ENCODE measurements at regions not wholly inside any gene's neighbourhood (a gene's known extent, or its start where the extent isn't known, plus 50 kb on each side); places are given as distances from the start of the nearest gene placed in this dataset.

DNA sequence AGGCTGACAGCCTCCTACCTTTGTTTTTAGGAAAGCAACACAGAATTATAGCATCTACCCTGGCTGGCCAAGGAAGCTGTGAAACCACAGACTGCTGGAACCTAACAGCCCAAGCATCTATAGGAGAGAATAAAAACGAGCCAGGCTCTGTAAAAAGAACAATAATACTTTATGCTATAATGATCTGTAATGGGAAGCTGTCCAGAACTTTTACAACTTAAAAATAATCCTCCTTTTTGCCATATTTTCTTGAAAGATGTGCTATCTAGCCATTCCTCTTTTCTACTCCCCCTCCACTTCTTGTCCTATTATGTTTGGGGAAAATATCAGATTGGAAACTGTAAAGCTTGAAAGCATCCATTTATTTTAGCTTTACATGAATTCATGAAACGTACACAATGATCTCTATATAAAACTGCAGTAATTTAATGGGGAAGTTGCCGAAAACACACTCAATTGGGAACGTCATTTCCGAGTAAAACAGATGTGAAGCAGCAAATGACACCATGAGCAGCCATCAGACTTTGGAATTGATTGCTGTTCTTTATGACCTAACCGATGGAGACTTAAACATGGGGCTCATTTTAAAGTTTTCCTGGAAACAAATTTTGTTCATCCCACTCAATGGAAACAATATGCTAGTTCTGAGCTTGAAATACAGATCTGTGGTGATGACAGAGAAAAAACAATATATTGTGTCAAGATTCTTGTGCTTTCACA, 450.3 kb upstream of the CLINT1 start:
- Histone ChIP-seq H3K27ac (ENCODE audit: low read depth in 1 of 2, low read length in 1 of 2) (no peak overlapping the region), H3K4me3 (ENCODE audit: low read length in 2 of 2) (no peak overlapping the region), H3K4me1 (ENCODE audit: control insufficient read depth in 2 of 2, insufficient read depth in 2 of 2, low read length in 2 of 2) (no peaks in the 10 kb centered on the region), H3K27me3 (ENCODE audit: control insufficient read depth in 2 of 2, insufficient read depth in 1 of 2, low read length in 1 of 2) (no peaks in the 10 kb centered on the region), H3K36me3 (ENCODE audit: control insufficient read depth in 2 of 2, insufficient read depth in 2 of 2, low read length in 1 of 2) (no peaks in the 10 kb centered on the region), H3K9me3 (ENCODE audit: control insufficient read depth in 2 of 2, insufficient read depth in 1 of 2, low read length in 1 of 2) (no peaks in the 10 kb centered on the region)
- WGBS, result 84% methylated on average over 6 of the region's 6 CpGs
- no peak for DNase-seq (ENCODE audit: low read depth in 6 of 9, low spot score in 9 of 9)

GRCh38 chr5:158308429-158309025, 449.6 kb upstream of the CLINT1 start:
- H3K4me1 ChIP-seq (ENCODE audit: control insufficient read depth in 2 of 2, insufficient read depth in 2 of 2, low read length in 2 of 2), result no peaks in the 10 kb centered on the region
- H3K4me3 ChIP-seq (ENCODE audit: low read length in 2 of 2), result no peak overlapping the region
- no peak overlapping the region for H3K27ac ChIP-seq (ENCODE audit: low read depth in 1 of 2, low read length in 1 of 2)
- no peaks in the 10 kb centered on the region for H3K27me3 ChIP-seq (ENCODE audit: control insufficient read depth in 2 of 2, insufficient read depth in 1 of 2, low read length in 1 of 2)
- no peaks in the 10 kb centered on the region for H3K36me3 ChIP-seq (ENCODE audit: control insufficient read depth in 2 of 2, insufficient read depth in 2 of 2, low read length in 1 of 2)
- WGBS, result 87% methylated on average over 6 of the region's 6 CpGs
- no peaks in the 10 kb centered on the region for H3K9me3 ChIP-seq (ENCODE audit: control insufficient read depth in 2 of 2, insufficient read depth in 1 of 2, low read length in 1 of 2)
- DNase-seq (ENCODE audit: low read depth in 6 of 9, low spot score in 9 of 9), result no peak

- H3K27ac ChIP-seq (ENCODE audit: low read depth in 1 of 2, low read length in 1 of 2), result no peak overlapping the region
- 96% methylated on average over 1 of the region's 1 CpG for WGBS
- no peaks in the 10 kb centered on the region for H3K4me1 ChIP-seq (ENCODE audit: control insufficient read depth in 2 of 2, insufficient read depth in 2 of 2, low read length in 2 of 2)
- no peak overlapping the region for H3K4me3 ChIP-seq (ENCODE audit: low read length in 2 of 2)
- DNase-seq (ENCODE audit: low read depth in 6 of 9, low spot score in 9 of 9), result no peak
- no peaks in the 10 kb centered on the region for H3K9me3 ChIP-seq (ENCODE audit: control insufficient read depth in 2 of 2, insufficient read depth in 1 of 2, low read length in 1 of 2)
- no peaks in the 10 kb centered on the region for H3K36me3 ChIP-seq (ENCODE audit: control insufficient read depth in 2 of 2, insufficient read depth in 2 of 2, low read length in 1 of 2)
- no peaks in the 10 kb centered on the region for H3K27me3 ChIP-seq (ENCODE audit: control insufficient read depth in 2 of 2, insufficient read depth in 1 of 2, low read length in 1 of 2)
Observed at GRCh38 chr5:158305861-158306260, 446.9 kb upstream of the CLINT1 start.

DNA sequence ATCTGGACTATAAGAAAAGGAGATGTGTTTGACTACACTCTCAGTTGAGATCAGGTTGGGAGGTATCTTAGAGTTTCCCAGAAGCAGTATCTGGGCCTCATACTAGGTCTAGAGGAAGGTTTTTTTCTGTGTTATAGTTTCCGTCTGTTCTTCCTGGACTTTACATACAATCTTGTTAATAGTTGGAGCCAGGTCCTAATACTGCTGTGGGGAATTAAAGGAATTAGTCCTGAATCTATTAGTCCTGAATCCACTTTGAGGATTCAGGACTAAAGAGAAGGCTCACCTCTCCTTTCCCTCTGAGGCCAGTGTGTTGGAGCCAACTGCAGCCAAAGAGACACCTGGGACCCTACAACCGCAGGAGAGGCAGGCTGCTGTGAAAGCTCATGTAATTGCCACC, 445.7 kb upstream of the CLINT1 start:
- Histone ChIP-seq H3K9me3 (ENCODE audit: control insufficient read depth in 2 of 2, insufficient read depth in 1 of 2, low read length in 1 of 2) (no peaks in the 10 kb centered on the region), H3K36me3 (ENCODE audit: control insufficient read depth in 2 of 2, insufficient read depth in 2 of 2, low read length in 1 of 2) (no peaks in the 10 kb centered on the region), H3K27ac (ENCODE audit: low read depth in 1 of 2, low read length in 1 of 2) (no peak overlapping the region), H3K27me3 (ENCODE audit: control insufficient read depth in 2 of 2, insufficient read depth in 1 of 2, low read length in 1 of 2) (no peaks in the 10 kb centered on the region), H3K4me3 (ENCODE audit: low read length in 2 of 2) (no peak overlapping the region), H3K4me1 (ENCODE audit: control insufficient read depth in 2 of 2, insufficient read depth in 2 of 2, low read length in 2 of 2) (no peaks in the 10 kb centered on the region)
- WGBS, result 93% methylated on average over 2 of the region's 2 CpGs
- DNase-seq (ENCODE audit: low read depth in 6 of 9, low spot score in 9 of 9), result no peak

DNA sequence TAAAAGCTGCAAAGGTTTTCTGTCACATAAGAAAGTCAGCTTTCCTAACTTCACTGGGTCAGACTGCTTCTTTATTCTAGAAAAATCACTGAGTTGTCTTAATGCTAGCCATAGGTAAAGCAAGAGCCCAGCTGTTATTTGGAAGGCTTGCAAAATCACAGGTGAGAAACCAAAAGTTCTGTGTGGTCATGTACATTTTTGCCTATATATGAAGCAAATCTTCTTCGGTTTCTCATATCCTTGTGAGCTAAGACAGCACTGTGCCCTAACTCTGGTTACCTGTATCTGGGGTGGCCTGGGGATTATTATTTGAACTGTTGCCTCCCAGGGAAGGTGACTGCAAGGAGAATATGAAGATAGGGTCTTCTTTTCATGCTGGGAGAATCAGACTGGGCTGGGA, 444.9 kb upstream of the CLINT1 start:
- no peak overlapping the region for H3K4me3 ChIP-seq (ENCODE audit: low read length in 2 of 2)
- H3K27me3 ChIP-seq (ENCODE audit: control insufficient read depth in 2 of 2, insufficient read depth in 1 of 2, low read length in 1 of 2), result no peaks in the 10 kb centered on the region
- H3K27ac ChIP-seq (ENCODE audit: low read depth in 1 of 2, low read length in 1 of 2), result no peak overlapping the region
- H3K4me1 ChIP-seq (ENCODE audit: control insufficient read depth in 2 of 2, insufficient read depth in 2 of 2, low read length in 2 of 2), result no peaks in the 10 kb centered on the region
- no peaks in the 10 kb centered on the region for H3K9me3 ChIP-seq (ENCODE audit: control insufficient read depth in 2 of 2, insufficient read depth in 1 of 2, low read length in 1 of 2)
- no peaks in the 10 kb centered on the region for H3K36me3 ChIP-seq (ENCODE audit: control insufficient read depth in 2 of 2, insufficient read depth in 2 of 2, low read length in 1 of 2)
- DNase-seq (ENCODE audit: low read depth in 6 of 9, low spot score in 9 of 9), result no peak
- 93% methylated on average over 1 of the region's 1 CpG for WGBS

DNA sequence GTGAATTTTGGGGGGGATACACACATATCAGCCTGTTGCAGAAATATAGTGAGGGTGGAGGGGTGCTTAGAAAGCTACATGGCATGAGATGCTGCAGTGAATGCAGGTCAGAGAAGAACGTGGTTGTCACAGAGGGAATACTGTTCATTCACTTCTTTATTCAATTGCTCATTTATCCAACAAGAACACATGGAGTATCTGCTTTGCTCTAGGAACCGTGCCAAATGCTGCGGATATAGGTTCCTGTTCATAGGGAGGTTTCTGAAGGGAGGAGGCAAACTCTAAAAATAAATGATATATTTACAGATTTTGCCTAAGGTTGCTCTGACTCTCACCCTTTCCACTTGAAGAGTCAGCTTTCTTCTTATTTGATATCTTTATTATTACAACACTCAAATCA, 444.3 kb upstream of the CLINT1 start:
- DNase-seq (ENCODE audit: low read depth in 6 of 9, low spot score in 9 of 9), result no peak
- H3K27ac ChIP-seq (ENCODE audit: low read depth in 1 of 2, low read length in 1 of 2), result no peak overlapping the region
- WGBS, result 85% methylated on average over 3 of the region's 3 CpGs

DNA sequence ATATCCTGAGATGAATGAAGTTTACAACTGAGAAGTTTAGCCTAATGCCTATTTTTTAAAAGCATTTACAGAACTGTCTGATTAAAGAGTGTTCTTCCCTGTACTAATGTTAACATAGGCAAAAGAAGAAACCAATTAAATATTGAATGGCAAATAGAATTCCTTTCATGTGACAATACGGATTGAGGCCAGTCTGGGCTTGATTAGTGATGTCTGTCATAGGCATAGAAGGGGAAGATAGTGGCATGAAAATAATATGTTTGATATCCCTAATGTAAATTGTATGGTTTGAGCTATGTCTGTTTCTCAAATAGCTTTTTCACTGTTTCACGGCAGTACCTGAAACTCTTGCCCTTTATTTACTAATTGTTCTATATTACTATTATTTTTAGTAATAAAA, 443.1 kb upstream of the CLINT1 start:
- Histone ChIP-seq H3K9me3 (ENCODE audit: control insufficient read depth in 2 of 2, insufficient read depth in 1 of 2, low read length in 1 of 2) (peaks cover 0 to 3% of the 10 kb centered on the region in 2 donors), H3K4me1 (ENCODE audit: control insufficient read depth in 2 of 2, insufficient read depth in 2 of 2, low read length in 2 of 2) (no peaks in the 10 kb centered on the region), H3K27me3 (ENCODE audit: control insufficient read depth in 2 of 2, insufficient read depth in 1 of 2, low read length in 1 of 2) (no peaks in the 10 kb centered on the region), H3K4me3 (ENCODE audit: low read length in 2 of 2) (no peak overlapping the region), H3K27ac (ENCODE audit: low read depth in 1 of 2, low read length in 1 of 2) (no peak overlapping the region), H3K36me3 (ENCODE audit: control insufficient read depth in 2 of 2, insufficient read depth in 2 of 2, low read length in 1 of 2) (no peaks in the 10 kb centered on the region)
- 96% methylated on average over 2 of the region's 2 CpGs for WGBS
- no peak for DNase-seq (ENCODE audit: low read depth in 6 of 9, low spot score in 9 of 9)

More for the DNA sequence above, 444.3 kb upstream of the CLINT1 start:
- Histone ChIP-seq H3K36me3 (ENCODE audit: control insufficient read depth in 2 of 2, insufficient read depth in 2 of 2, low read length in 1 of 2) (no peaks in the 10 kb centered on the region), H3K4me3 (ENCODE audit: low read length in 2 of 2) (no peak overlapping the region), H3K9me3 (ENCODE audit: control insufficient read depth in 2 of 2, insufficient read depth in 1 of 2, low read length in 1 of 2) (no peaks in the 10 kb centered on the region), H3K27me3 (ENCODE audit: control insufficient read depth in 2 of 2, insufficient read depth in 1 of 2, low read length in 1 of 2) (no peaks in the 10 kb centered on the region), H3K4me1 (ENCODE audit: control insufficient read depth in 2 of 2, insufficient read depth in 2 of 2, low read length in 2 of 2) (no peaks in the 10 kb centered on the region)

GRCh38 chr5:158301186-158301585, 442.2 kb upstream of the CLINT1 start:
- Histone ChIP-seq H3K27ac (ENCODE audit: low read depth in 1 of 2, low read length in 1 of 2) (no peak overlapping the region), H3K36me3 (ENCODE audit: control insufficient read depth in 2 of 2, insufficient read depth in 2 of 2, low read length in 1 of 2) (no peaks in the 10 kb centered on the region), H3K4me3 (ENCODE audit: low read length in 2 of 2) (no peak overlapping the region), H3K4me1 (ENCODE audit: control insufficient read depth in 2 of 2, insufficient read depth in 2 of 2, low read length in 2 of 2) (no peaks in the 10 kb centered on the region), H3K27me3 (ENCODE audit: control insufficient read depth in 2 of 2, insufficient read depth in 1 of 2, low read length in 1 of 2) (no peaks in the 10 kb centered on the region), H3K9me3 (ENCODE audit: control insufficient read depth in 2 of 2, insufficient read depth in 1 of 2, low read length in 1 of 2) (peaks cover 0 to 3% of the 10 kb centered on the region in 2 donors)
- DNase-seq (ENCODE audit: low read depth in 6 of 9, low spot score in 9 of 9), result no peak
- WGBS, result 56% methylated on average over 4 of the region's 4 CpGs

DNA sequence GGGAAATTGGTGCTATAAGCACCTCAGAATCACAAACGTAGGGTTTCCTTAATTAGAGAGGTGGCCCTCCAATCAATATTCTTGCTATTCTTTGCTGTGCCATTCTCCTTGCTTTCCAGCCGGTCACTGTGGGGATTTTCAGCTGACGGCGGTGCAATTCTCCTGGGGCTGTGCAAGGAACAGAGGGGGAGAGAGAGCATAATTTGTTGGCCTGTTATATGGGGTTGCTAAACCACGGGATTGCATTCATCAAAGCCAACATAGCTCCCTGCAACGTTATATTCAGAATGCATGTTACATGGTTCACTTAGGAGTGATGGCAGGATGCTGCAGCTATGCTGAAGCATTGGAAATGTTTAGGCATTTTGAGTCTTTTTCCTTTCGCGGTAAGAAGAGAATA, 441.3 kb upstream of the CLINT1 start:
- 82% methylated on average over 8 of the region's 8 CpGs for WGBS
- Histone ChIP-seq H3K4me1 (ENCODE audit: control insufficient read depth in 2 of 2, insufficient read depth in 2 of 2, low read length in 2 of 2) (no peaks in the 10 kb centered on the region), H3K9me3 (ENCODE audit: control insufficient read depth in 2 of 2, insufficient read depth in 1 of 2, low read length in 1 of 2) (peaks cover 0 to 3% of the 10 kb centered on the region in 2 donors), H3K36me3 (ENCODE audit: control insufficient read depth in 2 of 2, insufficient read depth in 2 of 2, low read length in 1 of 2) (no peaks in the 10 kb centered on the region), H3K4me3 (ENCODE audit: low read length in 2 of 2) (no peak overlapping the region), H3K27me3 (ENCODE audit: control insufficient read depth in 2 of 2, insufficient read depth in 1 of 2, low read length in 1 of 2) (no peaks in the 10 kb centered on the region), H3K27ac (ENCODE audit: low read depth in 1 of 2, low read length in 1 of 2) (no peak overlapping the region)
- DNase-seq (ENCODE audit: low read depth in 6 of 9, low spot score in 9 of 9), result no peak
